GM21360 (cell line): ENCODE measurements at regions not wholly inside any gene's neighbourhood (a gene's known extent, or its start where the extent isn't known, plus 50 kb on each side); places are given as distances from the start of the nearest gene placed in this dataset.

Experiments used
- ATAC-seq: cut with Tn5 transposase; IDR thresholded peaks from one replicate; pipeline ENCODE4 v1.9.1; 2021; ENCODE audit warnings: mild to moderate bottlenecking, moderate library complexity; ENCODE audit not compliant: unreplicated experiment

DNA sequence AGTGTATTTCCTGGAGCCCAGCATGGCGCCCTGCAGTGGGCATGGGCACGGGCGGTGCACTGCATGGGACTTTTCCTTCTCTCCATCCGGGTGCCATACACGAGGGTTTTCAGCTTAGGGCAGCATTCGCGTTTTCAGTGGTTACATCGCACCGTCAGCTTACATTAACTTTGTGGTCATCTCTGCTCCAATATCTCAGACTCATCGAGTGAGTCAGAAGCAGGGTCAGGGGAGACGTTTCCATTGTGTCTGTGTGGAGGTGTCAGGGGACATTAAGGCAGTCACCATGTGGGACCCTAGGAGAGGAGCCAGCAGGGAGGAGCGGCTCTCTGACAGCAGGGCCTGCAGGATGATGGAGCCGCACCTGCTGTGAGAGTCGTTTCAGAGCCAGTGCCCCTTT is 541.0 kb downstream of the FGF9 start:
- no peak for ATAC-seq

DNA sequence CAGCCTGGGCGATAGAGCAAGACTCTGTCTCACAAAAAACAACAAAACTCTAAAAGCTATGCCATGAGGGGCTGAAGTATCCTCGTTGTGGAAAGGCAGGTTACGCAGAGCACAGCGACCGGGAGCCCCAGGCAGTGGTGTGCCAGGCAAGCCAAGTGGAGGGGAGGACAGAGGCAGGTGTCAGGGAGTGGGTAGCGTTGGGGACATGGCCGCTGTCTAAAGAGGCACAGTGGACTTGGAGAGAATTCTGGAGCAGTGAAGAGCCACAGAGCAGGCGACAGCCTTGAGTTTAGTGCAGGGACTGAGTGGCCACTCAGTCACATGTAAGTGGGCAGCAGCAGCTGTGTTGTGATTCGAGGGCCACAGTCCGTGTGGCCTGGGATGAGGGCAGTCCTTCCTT is 541.7 kb downstream of the FGF9 start:
- ATAC-seq, result no peak

DNA sequence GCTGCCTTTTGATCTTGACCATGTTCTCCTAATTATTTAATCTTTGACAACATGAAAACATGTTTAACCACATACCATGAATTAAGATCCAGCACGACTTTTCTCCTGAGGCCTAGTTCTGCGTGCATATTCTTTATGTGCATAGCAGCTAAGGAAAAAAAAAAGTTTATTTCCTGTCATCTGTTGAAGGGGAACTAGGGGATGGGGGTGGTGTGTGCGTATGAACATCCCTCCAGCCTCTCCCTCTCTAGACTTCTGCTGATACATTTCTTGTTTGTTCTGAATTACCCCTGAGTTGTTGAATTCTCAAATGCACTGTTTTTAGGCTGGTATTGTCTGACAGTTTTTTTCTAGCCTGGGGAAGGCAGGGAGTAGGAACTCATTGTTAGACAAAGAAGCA is 543.3 kb downstream of the FGF9 start:
- ATAC-seq, result no peak

DNA sequence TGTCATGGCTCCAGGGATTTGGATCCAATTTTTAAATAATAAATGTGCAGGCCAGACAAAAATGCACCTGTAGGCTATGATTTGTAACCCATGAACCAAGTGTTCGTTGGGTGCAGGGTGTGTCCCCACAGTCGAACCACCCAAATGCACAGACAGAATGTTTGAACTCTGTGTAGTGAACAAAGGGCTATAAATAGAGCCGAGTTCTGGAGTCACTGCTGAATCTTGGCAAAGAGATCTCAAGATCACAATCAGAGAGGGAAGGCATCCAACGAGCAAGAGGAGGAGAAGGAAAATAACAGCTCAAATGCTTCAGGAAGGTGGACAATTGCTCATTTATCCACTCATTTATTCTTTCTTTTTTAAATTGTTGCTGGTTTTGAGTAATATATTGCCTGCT is 547.9 kb downstream of the FGF9 start:
- ATAC-seq, result no peak

DNA sequence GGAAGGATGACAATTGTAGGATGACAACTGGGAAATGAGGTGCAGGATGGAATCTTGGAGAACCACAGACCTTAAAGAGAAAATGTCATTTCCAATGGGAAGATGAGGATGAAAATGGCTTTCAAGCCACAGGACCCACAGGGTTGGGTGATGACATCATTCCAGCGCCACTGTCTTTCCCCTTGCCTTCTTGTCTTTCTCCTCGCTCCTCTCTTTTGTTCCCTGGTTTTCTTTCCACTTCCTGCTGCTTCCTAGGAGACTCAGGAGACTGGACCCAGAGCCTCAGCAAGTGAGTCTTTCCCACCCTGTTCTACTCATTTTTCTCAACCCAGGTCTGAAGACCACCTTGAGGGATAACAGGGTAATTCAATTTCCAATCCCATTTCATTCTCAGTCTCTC is 548.8 kb downstream of the FGF9 start:
- ATAC-seq, result no peak

DNA sequence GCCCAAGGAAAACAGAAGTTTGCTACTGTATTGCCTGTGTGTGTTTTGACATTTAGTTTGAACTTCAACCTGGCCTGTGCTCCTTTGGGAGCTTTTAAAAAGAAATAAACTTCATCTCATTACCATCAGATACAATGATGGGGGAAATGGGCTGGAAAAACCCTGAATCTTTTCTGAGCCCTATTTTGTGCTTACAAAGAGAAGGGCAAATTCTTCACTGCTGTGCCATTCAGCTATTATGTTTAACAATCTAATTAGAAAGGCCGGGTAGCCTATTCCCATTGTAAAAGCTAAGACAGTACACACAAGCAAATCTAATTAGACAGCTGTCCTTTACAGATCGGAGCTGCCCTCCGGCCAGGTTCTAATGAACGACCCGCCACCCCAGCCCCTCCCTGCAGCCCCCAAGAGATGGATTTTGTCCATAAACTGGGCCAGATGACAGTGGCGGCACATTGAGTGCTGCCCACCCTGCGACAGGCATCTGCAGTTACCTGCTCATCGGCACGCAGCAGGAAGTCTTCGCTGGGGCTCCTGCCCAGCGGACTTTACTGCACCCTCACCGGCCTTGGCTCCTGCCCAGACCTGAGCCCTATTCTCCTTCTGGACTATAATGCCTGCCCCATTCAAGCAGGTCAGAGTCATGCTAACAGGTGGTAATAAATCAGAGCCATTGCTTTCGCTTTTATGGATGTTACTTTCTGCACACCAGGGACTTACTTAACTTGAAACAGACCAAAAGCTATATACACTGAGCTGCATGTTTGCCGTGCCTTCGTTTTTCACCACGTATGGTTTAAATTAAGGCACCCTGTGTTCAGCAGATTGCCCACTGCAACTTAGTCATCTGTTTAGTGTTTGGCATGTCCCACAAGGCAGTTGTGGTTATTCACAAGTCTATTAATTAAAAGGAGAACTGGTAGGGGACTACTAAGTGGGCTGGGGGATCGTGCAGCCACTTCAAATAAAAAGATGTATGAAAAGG is 549.6 kb downstream of the FGF9 start:
- no peak for ATAC-seq

DNA sequence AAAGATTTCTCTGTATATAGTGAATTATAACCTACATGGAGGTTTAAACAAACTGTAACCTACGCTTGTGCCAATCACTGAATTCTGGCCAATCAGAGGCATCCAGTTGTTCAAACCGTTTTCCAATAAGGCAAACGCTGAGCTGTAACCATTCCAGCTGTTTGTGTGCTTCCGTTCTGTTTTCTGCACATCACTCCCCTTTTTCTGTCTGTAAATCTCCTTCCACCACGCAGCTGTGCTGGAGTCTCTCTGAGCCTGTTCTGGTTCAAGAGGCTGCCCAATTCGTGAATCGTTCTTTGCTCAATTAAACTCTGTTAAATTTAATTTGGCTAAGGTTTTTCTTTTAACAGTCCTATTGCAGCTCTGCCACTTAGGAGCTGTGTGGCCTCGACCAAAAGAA is 552.5 kb downstream of the FGF9 start:
- ATAC-seq, result no peak

DNA sequence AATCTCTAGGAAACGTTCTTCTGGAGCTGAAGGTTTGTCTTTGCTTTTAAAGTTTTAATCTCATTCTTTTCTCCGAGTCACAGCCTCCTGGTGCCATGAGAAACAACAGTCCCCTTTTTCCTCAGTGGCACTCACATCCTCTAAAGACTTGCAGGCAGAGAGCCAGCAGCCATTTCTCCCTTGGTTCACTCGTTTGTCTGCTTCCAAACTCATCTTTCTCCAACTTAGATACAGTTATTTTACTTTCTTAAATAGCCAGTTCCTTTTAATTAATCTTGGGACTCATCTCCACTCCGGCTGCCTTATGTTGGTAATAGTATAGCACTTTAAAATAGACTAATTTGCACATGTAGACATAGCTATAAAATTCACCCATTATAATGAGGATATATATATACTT is 555.2 kb downstream of the FGF9 start:
- no peak for ATAC-seq

DNA sequence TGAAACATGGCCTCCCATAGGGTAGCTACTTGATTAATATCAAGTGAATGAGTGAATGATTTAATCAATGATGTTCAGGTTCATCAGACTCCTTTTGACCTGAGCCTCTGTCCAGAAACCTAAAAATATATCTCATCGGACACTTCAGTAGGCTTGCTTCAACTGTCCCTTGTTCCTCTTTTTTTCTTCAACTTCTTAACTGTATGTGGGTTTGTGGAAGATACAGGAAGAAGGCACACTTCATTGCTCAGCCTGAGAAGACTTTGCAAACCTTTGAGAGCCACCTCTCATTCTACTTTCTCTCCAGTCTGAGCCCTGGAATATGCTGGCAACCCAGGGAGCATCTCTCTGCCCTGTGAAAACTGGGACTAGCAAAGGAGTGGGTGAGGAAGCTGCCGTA is 557.0 kb downstream of the FGF9 start:
- ATAC-seq, result no peak

DNA sequence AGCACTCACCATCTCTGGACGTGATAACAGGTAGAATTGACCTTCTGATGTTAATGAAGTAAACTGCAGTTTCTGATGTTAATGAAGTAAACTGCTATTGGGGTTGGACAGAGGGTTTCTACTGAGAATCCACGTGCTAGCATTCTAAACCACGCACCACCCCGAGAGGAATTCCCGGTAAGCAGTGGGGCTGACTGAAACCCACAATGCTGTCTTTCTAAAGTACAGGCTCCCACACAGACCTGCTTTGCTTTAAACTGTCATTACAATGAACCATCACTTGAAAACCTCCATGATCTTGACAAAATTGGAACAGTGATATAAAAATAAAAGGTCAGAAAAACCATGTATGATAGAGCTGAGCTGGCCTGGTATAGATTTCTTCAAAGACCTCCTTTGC is 559.0 kb downstream of the FGF9 start:
- no peak for ATAC-seq

DNA sequence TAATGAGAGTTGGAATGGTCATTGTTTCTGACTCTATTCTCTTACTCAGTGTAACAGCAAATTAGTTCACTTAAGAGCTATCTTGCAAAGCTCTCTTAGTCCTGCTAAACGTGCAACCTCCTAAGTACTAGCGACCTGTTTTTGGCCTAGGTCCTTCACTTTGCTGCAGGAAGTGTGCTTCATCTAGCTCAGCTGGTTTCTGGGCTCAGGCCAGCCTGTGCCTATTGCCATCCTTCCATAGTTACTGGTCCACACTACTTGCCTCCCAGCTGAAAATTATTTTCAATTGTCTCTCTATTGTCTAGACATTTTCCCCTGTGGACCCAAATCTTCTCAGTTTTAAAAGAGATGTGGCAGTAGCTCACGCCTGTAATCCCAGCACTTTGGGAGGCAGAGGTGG is 561.3 kb downstream of the FGF9 start:
- ATAC-seq, result no peak

DNA sequence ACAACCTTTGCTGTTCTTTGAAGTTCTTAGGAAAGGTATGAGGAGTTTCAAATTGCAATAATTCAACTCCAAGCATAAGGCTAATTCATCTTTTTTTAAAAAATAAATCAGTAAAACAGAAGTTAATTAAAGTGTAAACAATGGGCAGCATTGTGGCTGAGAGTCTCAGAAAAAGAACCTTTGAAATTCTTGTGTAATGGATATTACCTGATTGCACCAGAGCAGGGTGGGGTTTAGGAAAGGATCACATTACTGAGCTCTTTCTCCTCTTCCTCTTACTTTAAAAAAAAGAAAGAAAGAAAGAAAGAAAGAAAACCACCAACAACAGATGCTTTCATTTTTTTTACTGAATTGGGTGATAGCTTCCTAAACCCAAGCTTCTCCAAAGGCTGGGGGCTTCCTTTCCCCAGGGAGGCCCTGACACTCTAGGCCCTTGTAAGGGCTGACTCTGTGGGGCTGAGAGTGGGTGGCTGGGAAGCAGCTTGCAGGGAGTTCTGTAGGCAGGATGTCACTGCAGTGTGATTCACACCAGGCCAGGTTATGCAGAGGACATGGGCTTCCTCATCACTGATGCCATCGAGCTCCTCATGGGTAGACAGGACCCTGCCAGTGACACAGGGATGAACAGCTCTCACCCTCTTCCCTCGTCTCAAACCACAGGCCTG is 564.5 kb downstream of the FGF9 start:
- ATAC-seq, result no peak

DNA sequence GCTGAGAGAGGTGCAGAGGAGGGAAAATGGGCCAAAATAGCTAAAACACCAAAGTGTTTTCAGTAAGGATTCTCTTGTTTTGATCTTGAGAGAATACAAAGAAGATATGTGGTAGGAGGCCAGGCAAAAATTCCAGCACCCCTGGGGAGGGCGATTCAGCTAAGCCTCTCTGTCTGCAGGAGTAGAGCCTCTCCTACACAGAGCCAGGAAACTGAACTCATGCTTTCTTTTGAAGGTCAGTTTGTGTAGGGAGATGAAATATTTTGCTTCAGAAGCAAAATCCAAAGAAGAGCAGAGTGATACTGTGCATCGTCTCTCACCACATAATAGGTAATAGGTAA is 565.0 kb downstream of the FGF9 start:
- no peak for ATAC-seq

DNA sequence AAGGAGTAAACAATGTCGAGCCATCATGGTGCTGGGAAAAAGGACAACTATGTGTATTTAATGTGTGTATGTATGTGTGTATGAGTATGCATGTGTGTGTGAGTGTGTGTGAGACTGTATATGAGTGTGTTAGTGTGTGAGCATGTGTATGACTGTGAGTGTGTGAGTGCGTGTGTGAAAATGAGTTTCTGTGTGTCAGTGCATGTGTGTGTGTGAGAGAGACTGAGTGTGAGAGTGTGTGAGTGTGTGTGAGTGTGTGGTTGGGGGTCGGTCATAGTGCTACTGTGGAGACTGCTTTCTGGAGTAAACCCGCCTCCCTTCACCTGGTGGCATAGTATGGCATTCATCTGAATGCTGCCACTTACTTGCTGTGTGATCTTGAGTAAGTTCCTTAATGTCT is 567.4 kb downstream of the FGF9 start:
- no peak for ATAC-seq

DNA sequence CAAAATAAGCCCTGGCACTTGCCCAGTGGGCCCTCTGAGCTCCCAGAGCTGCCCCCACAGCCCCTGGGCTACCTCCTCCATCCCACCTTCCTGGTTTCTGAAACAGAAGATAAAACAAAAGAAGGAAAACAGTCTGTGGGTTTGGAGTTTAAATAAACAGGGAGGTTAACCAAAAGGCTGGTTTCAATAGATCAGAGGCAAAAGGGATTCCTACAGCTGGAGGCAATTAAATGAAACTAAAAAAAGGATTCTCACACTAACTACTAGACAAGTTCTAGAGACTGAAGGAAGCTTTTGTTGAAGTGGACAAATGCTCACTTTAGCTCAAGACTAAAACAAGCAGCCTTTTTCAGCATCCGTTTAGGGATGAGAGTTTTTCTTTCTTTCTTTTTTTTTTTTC is 569.8 kb downstream of the FGF9 start:
- no peak for ATAC-seq

DNA sequence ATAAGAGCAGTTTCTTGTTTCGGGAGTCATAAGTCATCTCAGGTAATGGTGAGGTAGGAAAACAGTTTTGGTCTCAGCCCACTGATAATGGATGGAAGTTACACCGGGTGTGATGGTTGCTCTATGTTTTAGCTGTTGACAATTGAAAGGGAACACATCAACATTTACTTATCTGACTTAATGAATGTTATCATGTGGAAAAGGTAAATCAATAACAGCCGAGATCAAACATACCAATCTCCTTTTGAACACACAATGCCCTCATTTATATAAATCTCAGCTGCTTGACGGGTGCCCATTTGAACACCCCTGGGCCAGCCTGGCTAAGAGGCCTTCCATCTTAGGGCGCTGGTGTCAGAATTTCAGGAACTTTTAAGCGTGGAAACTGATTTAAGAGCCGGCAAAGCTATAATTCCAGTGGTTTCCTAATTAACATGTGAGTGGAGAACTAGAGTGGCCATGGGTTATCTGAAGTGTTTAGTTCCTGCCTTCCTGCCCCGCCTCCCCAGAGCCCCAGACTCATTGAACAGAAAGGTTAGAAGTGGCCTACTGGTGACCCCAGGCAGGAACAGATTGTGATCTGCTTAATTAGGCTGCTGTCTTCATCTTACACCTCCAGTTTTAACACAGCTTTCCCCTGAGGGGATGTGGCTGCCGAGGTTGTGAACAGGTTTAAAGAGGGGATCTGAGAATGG is 572.7 kb downstream of the FGF9 start:
- ATAC-seq, result no peak

DNA sequence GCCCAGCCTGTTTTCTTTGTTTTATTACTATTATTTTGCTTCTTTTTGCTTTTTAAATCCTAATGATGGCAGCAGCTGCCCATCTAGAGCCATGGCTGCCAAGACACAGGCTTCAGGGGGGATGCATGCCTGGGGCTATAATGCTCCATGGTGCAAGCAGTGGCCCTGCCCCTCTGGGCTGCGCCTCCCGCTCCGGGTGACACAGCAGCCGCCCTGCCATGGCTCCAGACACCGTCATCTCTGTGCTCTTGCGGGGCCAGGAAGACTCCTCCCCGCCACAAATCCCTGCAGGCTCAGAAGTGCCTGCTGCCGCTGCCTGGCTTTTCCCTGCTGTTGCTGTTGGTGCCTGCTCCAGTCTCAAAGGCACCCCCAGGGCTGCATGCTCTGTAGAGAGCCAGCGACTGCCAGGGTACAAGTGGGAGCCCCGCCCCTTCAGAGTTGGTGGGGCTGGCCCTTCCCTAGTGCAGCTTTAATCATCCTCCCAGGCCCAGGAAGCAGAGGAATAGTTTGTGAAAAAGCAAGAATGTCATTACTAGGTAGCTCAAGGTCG is 581.5 kb downstream of the FGF9 start:
- no peak for ATAC-seq

DNA sequence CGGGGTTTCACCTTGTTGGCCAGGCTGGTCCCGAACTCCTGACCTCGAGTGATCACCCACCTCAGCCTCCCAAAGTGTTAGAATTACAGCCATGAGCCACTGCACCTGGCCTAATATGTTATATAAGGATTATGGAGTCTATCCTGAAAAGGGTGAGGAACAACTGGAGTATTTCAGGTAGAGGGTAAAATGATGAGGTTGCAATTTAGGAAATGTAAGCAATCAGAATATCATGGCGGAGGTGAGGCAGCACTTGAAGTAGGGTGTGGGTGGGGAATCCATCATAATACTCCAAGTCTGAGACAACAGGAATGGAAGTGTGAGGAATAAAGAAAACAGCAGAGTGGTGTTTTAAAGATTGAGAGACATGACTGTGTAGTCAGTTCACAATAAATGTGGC is 582.2 kb downstream of the FGF9 start:
- no peak for ATAC-seq

DNA sequence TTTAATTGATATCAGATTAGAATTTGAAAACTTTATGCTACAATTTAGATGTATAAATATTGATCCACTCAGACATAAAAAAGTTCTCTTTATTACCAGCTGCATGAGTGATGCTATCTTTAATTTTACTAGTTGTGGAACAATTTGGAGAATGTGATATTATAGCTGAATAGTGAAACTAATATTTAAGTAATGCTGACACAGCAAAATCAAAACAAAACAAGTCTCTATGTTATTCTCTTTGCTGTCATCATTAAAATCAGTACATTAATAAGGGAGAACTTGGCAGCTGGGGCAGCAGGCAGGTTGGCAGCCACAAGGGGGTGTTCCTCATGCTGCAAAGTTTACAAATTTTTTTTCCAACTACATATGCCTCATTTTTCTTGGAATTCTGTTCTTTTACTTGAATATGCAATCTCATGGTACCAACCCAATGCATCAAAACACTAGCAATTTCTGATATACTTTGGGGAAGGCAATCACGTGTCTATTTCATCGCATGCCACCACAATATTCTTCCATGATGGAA is 585.3 kb downstream of the FGF9 start:
- no peak for ATAC-seq

DNA sequence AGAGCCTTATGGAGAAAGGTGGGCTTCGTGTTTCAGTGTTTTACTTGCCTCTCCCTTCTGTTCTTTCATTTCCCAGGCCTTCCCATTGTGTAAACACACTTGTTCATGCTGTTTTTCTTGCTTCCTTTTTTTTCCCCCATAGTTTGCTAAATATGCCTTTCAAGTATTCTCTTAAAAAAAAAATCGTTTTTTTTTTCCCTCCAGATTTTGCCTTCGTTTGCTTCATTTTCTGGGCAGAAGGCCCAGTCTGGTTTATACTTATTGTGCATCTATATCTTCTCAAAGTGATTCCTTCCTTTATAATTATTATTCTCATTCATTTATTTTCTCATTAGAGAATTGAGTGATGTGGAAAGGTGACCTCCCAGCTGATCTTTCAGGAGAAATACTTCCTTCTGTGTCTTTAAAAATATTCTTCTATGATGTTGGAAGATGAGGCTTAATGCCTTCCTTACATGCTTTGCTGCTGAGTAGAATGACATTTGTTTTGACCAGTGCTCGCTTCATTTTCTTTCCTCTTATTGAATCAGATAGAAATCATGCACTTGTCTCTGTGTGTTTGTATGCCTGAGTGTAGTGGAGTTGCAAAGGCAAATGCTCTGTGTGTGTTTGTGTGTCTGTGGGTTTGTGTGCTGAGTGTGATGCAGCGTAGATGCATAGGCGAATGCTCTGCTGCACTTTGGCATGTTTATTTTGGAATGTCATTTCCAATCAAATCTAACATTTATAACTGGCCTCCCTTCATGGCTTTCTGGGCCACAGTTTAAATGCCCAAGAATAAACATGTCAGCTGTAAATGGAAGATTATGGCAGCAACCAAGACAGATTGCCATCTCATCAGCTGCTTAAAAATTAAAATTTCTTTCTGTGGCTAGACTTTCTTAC is 591.4 kb downstream of the FGF9 start:
- ATAC-seq, result no peak
